Ascending aorta (tissue), 2 donors: ENCODE measurements at regions not wholly inside any gene's neighbourhood (a gene's known extent, or its start where the extent isn't known, plus 50 kb on each side); places are given as distances from the start of the nearest gene placed in this dataset.

Source experiments
- DNase-seq, 2 donors: peaks; one replicate each; pipeline ENCODE4 v3.0.0-alpha.2; 2019; ENCODE audit warnings: low spot score in 2 of 2
- H3K27ac ChIP-seq, 2 donors: fragments of 200-600 bp; sonication (generic); one replicate each; pipeline ENCODE4 v1.5.1; 2016 to 2017; ENCODE audit warnings: mild to moderate bottlenecking in 1 of 2
- H3K27me3 ChIP-seq: fragments of 200-600 bp; sonication (generic); one replicate; pipeline ENCODE4 v1.5.1; 2017
- H3K36me3 ChIP-seq, 2 donors: fragments of 200-600 bp; sonication (generic); one replicate each; pipeline ENCODE4 v1.5.1; 2016
- H3K4me1 ChIP-seq, 2 donors: fragments of 200-600 bp; sonication (generic); one replicate each; pipeline ENCODE4 v1.5.1; 2016 to 2017; ENCODE audit warnings: mild to moderate bottlenecking in 1 of 2
- H3K4me3 ChIP-seq, 2 donors: fragments of 200-600 bp; sonication (generic); one replicate each; pipeline ENCODE4 v1.5.1; 2016 to 2017; ENCODE audit warnings: mild to moderate bottlenecking in 1 of 2
- H3K9me3 ChIP-seq, 2 donors: fragments of 200-600 bp; sonication (generic); one replicate each; pipeline ENCODE4 v1.5.1; 2016
- CTCF ChIP-seq, 3 experiments: fragments of 200-600 bp in 2 of 3; fragments of 450-650 bp in 1 of 3; sonication (generic) in 2 of 3; IDR thresholded peaks; one replicate each; pipeline ENCODE4 v1.5.1; 2016 to 2019; ENCODE audit warnings: antibody characterized with exemption in 3 of 3, mild to moderate bottlenecking in 1 of 3, moderate library complexity in 1 of 3
- intact Hi-C: fragments of 100-400 bp; cut with DNase I; formaldehyde crosslinking; loops from one replicate; pipeline ENCODE4 v1.15.1; 2023

DNA sequence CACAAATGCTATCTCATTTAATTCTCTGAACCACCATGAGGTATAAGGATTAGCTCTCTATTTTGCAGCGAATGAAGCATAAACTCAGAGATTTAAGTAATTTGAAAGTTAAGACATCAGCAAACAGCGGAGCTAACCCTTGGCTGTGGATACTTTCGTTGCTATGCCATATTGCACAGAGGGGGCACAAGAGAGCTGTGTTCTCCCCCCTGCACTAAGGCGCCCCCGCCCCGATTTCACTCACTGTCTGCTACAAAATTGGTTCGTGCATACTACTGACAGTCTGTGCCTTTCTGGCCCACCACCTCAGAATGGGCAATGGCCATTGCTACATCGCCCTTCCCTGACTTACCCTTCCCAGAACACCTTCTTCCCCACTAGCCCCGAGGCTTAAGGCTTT is 105.7 kb upstream of the OBI1 start:
- Histone ChIP-seq H3K27ac (no peak overlapping the region), H3K9me3 (no peaks in the 10 kb centered on the region), H3K4me1 (no peaks in the 10 kb centered on the region), H3K27me3 (no peaks in the 10 kb centered on the region), H3K36me3 (no peaks in the 10 kb centered on the region), H3K4me3 (no peak overlapping the region)
- TF ChIP-seq CTCF (IDR thresholded peaks at IDR 0.05): no peak
- no peak for DNase-seq
- intact Hi-C loops: no loop called here

DNA sequence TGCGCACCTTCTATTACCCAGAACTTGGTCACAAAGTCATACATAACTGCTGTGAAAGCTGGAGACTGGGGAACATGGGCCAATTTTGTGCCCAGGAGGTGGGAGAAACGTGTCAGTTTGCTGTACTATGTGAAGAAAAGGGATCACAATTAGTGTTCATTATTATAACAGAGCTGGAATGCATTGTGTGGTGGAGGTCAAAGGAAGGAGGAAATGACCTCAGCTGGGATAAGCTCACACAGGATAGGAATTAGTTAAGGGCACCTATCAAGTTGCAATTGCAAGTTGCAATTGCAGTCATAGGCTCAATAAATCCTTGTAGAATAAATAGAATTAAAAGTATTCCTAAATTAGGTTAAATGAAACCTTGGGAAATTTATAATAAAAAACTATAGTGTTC is 103.9 kb upstream of the OBI1 start:
- Histone ChIP-seq H3K36me3 (no peaks in the 10 kb centered on the region), H3K4me3 (no peak overlapping the region), H3K9me3 (no peaks in the 10 kb centered on the region), H3K27me3 (no peaks in the 10 kb centered on the region), H3K27ac (no peak overlapping the region), H3K4me1 (no peaks in the 10 kb centered on the region)
- no peak for DNase-seq
- intact Hi-C loops: no loop called here
- TF ChIP-seq CTCF (IDR thresholded peaks at IDR 0.05): no peak

DNA sequence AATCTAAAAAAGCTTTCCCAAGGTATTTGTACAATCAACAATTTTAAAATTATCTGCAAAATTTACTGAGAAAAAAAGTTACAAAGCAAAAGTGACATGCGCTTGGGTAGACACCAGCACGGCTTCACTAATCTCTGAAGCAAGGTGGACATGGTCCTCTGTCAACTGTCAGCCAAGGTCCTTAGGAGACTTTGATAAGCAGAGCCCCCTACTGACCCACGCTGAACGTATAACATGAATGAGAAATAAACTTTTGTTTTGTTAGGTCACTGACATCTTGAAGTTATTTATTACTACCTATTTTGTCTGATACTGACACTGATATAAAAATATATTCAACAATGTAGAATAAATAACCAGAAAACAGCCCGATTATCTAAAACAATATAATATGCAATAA is 100.7 kb upstream of the OBI1 start:
- Histone ChIP-seq H3K4me3 (no peak overlapping the region), H3K4me1 (no peaks in the 10 kb centered on the region), H3K27ac (no peak overlapping the region), H3K27me3 (no peaks in the 10 kb centered on the region), H3K36me3 (no peaks in the 10 kb centered on the region), H3K9me3 (no peaks in the 10 kb centered on the region)
- intact Hi-C loops: no loop called here
- DNase-seq: no peak
- TF ChIP-seq CTCF (IDR thresholded peaks at IDR 0.05): no peak

GRCh38 chr13:78758549-78758948 is 99.6 kb upstream of the OBI1 start:
- no peak overlapping the region for H3K4me3 ChIP-seq
- H3K27ac ChIP-seq: no peak overlapping the region
- TF ChIP-seq CTCF (IDR thresholded peaks at IDR 0.05): no peak
- H3K4me1 ChIP-seq: no peaks in the 10 kb centered on the region
- no peaks in the 10 kb centered on the region for H3K9me3 ChIP-seq
- no peaks in the 10 kb centered on the region for H3K36me3 ChIP-seq
- H3K27me3 ChIP-seq: no peaks in the 10 kb centered on the region
- DNase-seq: no peak
- intact Hi-C loops: no loop called here

GRCh38 chr13:78753435-78753834 is 94.5 kb upstream of the OBI1 start:
- no peak overlapping the region for H3K4me3 ChIP-seq
- H3K4me1 ChIP-seq: no peaks in the 10 kb centered on the region
- no peaks in the 10 kb centered on the region for H3K9me3 ChIP-seq
- intact Hi-C loops: no loop called here
- H3K27me3 ChIP-seq: no peaks in the 10 kb centered on the region
- no peak for DNase-seq
- no peaks in the 10 kb centered on the region for H3K36me3 ChIP-seq
- no peak for TF ChIP-seq CTCF (IDR thresholded peaks at IDR 0.05)
- H3K27ac ChIP-seq: no peak overlapping the region

- Histone ChIP-seq H3K4me3 (no peak overlapping the region), H3K4me1 (no peaks in the 10 kb centered on the region), H3K36me3 (no peaks in the 10 kb centered on the region), H3K9me3 (no peaks in the 10 kb centered on the region), H3K27ac (no peak overlapping the region), H3K27me3 (no peaks in the 10 kb centered on the region)
- intact Hi-C loops: no loop called here
- no peak for TF ChIP-seq CTCF (IDR thresholded peaks at IDR 0.05)
- DNase-seq: no peak
These were observed 91.8 kb upstream of the OBI1 start for GRCh38 chr13:78750735-78751134.
